ENCODE measurements at regions not wholly inside any gene's neighbourhood (a gene's known extent, or its start where the extent isn't known, plus 50 kb on each side); places are given as distances from the start of the nearest gene placed in this dataset.

DNA sequence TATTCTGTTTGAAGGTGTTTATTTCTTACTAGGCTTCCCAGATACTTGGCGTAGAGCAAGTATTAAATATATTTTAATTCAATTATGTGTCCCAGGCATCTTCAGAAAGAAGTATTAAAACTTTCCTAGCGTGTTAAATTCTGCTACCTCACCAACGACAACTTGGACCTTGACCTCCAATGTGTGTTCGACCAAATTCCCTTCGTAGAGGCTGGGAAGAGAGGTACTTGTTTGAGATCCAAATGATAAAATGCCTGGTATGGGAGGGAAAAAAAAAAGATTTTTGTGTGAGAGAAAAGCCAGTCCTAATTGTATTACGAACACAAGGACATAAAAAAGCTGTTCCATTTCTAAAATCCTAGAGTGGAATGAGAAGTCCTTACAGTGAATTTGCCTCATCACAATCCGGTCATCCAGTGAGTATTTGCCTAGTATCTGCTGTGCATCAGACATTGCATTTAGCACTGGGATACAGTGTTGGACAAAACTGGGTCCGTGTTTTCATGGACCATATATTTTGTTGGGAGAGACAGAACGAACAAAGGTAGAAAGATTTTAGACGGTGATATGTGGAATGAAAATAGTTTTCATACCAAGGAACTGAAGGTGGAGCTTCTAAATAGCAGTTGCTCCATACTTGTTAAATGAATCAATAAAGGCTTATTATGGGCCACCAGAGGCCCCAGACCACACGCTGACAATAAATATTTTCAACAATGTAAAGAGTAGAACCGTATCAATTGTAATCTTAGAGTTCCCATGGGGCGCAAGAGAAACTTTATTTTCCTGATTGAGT, 103.1 kb downstream of the KIF4B start:
- DNase-seq, result no peak
- Histone ChIP-seq H3K27ac (no peak overlapping the region), H3K36me3 (replicated peaks) (no peaks in the 10 kb centered on the region), H3K27me3 (replicated peaks) (no peaks in the 10 kb centered on the region), H3K4me3 (ENCODE audit: low read depth, low read length) (no peak overlapping the region)
- in situ Hi-C loops (cut with HindIII; ENCODE audit: low pct_ligation_motif_present, low sequenced_read_pairs), result no loop called here
- TF ChIP-seq, protein P1, sequence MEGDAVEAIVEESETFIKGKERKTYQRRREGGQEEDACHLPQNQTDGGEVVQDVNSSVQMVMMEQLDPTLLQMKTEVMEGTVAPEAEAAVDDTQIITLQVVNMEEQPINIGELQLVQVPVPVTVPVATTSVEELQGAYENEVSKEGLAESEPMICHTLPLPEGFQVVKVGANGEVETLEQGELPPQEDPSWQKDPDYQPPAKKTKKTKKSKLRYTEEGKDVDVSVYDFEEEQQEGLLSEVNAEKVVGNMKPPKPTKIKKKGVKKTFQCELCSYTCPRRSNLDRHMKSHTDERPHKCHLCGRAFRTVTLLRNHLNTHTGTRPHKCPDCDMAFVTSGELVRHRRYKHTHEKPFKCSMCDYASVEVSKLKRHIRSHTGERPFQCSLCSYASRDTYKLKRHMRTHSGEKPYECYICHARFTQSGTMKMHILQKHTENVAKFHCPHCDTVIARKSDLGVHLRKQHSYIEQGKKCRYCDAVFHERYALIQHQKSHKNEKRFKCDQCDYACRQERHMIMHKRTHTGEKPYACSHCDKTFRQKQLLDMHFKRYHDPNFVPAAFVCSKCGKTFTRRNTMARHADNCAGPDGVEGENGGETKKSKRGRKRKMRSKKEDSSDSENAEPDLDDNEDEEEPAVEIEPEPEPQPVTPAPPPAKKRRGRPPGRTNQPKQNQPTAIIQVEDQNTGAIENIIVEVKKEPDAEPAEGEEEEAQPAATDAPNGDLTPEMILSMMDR (IDR thresholded peaks at IDR 0.05; ENCODE audit: low read depth, low read length, missing control alignments), result no peak

GRCh38 chr5:155125551-155126095, 112.1 kb downstream of the KIF4B start:
- TF ChIP-seq, protein P1 (IDR thresholded peaks at IDR 0.05; ENCODE audit: low read depth, low read length, missing control alignments), result no peak
- Histone ChIP-seq H3K36me3 (replicated peaks) (no peaks in the 10 kb centered on the region), H3K27ac (no peak overlapping the region), H3K4me3 (ENCODE audit: low read depth, low read length) (no peak overlapping the region), H3K27me3 (replicated peaks) (no peaks in the 10 kb centered on the region)
- DNase-seq, result no peak
- in situ Hi-C loops (cut with HindIII; ENCODE audit: low pct_ligation_motif_present, low sequenced_read_pairs), result no loop called here

DNA sequence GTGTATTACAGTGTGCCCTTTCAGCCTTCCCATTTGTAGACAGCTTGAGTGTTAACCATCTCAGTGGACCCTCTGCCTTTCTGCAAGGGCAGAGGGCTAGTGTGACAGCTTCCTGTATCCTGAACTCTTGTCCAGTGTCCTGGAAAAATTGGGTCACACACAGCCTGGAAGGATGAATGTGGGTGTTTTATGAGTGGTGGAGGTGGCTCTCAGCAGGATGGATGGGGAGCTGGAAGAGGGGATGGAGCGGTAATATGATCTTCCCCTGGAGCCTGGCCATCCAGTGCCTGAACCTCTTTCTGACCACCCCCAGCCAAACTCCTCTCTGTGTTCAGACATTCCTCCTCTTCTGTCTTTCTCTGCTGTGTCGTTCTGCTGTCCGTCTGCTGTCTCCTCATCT, 113.0 kb downstream of the KIF4B start:
- in situ Hi-C loops (cut with HindIII; ENCODE audit: low pct_ligation_motif_present, low sequenced_read_pairs), result no loop called here
- Histone ChIP-seq H3K36me3 (replicated peaks) (no peaks in the 10 kb centered on the region), H3K27me3 (replicated peaks) (no peaks in the 10 kb centered on the region), H3K27ac (no peak overlapping the region), H3K4me3 (ENCODE audit: low read depth, low read length) (no peak overlapping the region)
- TF ChIP-seq, protein P1 (IDR thresholded peaks at IDR 0.05; ENCODE audit: low read depth, low read length, missing control alignments), result no peak
- no peak for DNase-seq

DNA sequence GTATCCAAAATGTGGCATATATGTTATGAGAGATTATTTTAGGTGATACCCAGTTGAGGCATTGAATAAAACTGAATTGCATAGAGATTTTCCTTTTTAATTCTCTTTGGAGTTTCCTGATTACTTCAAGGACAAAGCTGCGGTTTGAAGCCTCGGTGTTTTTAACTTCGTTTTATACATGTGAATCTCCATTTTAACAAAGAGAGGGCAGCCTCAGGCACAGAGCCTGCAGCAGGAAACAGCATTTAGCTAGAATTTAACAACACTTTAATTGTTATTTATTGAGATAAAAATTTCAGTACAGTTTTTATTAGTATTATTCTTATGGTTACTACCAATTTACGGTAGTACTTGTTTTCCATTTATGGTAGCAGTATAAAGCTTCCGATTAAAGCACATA, 114.0 kb downstream of the KIF4B start:
- TF ChIP-seq, protein P1 (IDR thresholded peaks at IDR 0.05; ENCODE audit: low read depth, low read length, missing control alignments), result no peak
- H3K27me3 ChIP-seq (replicated peaks), result no peaks in the 10 kb centered on the region
- no peak overlapping the region for H3K27ac ChIP-seq
- DNase-seq, result no peak
- H3K4me3 ChIP-seq (ENCODE audit: low read depth, low read length), result no peak overlapping the region
- no peaks in the 10 kb centered on the region for H3K36me3 ChIP-seq (replicated peaks)
- in situ Hi-C loops (cut with HindIII; ENCODE audit: low pct_ligation_motif_present, low sequenced_read_pairs), result no loop called here

- Histone ChIP-seq H3K36me3 (replicated peaks) (no peaks in the 10 kb centered on the region), H3K4me3 (ENCODE audit: low read depth, low read length) (no peak overlapping the region), H3K27me3 (replicated peaks) (no peaks in the 10 kb centered on the region), H3K27ac (no peak overlapping the region)
- in situ Hi-C loops (cut with HindIII; ENCODE audit: low pct_ligation_motif_present, low sequenced_read_pairs), result no loop called here
- TF ChIP-seq, protein P1 (IDR thresholded peaks at IDR 0.05; ENCODE audit: low read depth, low read length, missing control alignments), result no peak
- DNase-seq, result no peak
Observed at GRCh38 chr5:155128786-155129512, 115.4 kb downstream of the KIF4B start.
